ENCODE measurements at regions not wholly inside any gene's neighbourhood (a gene's known extent, or its start where the extent isn't known, plus 50 kb on each side); places are given as distances from the start of the nearest gene placed in this dataset.
A peak's percentile ranks its signal among the peaks of the same experiment; 100 is the strongest.

- no TSS peak for BruUV-seq (replicated peaks)
- Histone ChIP-seq H3K27me3 (ENCODE audit: control insufficient read depth in 2 of 2, insufficient read depth in 2 of 2, low read length in 2 of 2) (no peaks in the 10 kb centered on the region), H3K9ac (replicated peaks; ENCODE audit: extremely low read depth, insufficient read depth, low read length) (peak overlapping the region; percentile 31)
Observed at GRCh38 chr3:16828815-16829214, 55.9 kb upstream of the PLCL2 start.

More at GRCh38 chr3:16828815-16829214, 55.9 kb upstream of the PLCL2 start:
- TF ChIP-seq EZH2 (IDR thresholded peaks at IDR 0.05; ENCODE audit: borderline replicate concordance, low read depth, low read length, severe bottlenecking) (no peak), GATA2 (IDR thresholded peaks at IDR 0.05; ENCODE audit: insufficient read depth, insufficient read length, low read depth, low read length) (no peak), MYC (IDR thresholded peaks at IDR 0.05; ENCODE audit: low read depth, low read length) (no peak), FOS (IDR thresholded peaks at IDR 0.05; ENCODE audit: borderline replicate concordance, insufficient read depth, low read length) (peak; percentile 51), CTCF (IDR thresholded peaks at IDR 0.05; ENCODE audit: extremely low read depth in 1 of 2, insufficient read depth in 1 of 2, low read depth in 1 of 2, low read length in 2 of 2) (peak; percentile 63 to 66), JUN (IDR thresholded peaks at IDR 0.05; ENCODE audit: borderline replicate concordance, insufficient read depth, insufficient read length, low read depth) (peak; percentile 23), POLR2AphosphoS5 (IDR thresholded peaks at IDR 0.05; ENCODE audit: insufficient read depth, low read depth, low read length) (no peak), MAX (IDR thresholded peaks at IDR 0.05; ENCODE audit: insufficient read depth, insufficient read length) (no peak)
- intact Hi-C loops (cut with micrococcal nuclease) (loop anchor here (1.0 to 5.0 kb wide), 7 partner anchors 36 to 584 kb away; partner anchors contain the start of gene PLCL2), dilution Hi-C loops (cut with MboI; ENCODE audit: extremely low pct_ligation_motif_present, low sequenced_read_pairs) (no loop called here)
- peak; percentile 68 for FAIRE-seq
- H2AFZ ChIP-seq (ENCODE audit: low read depth, low read length), result peak overlapping the region; percentile 94
- H3K27ac ChIP-seq (ENCODE audit: insufficient read depth, low read depth, low read length), result peak overlapping the region; percentile 63
- H3K4me3 ChIP-seq (replicated peaks in 1 of 3; ENCODE audit: insufficient read depth in 1 of 3, low read depth in 1 of 3, low read length in 3 of 3), result no peak overlapping the region
- no peaks in the 10 kb centered on the region for H4K20me1 ChIP-seq (replicated peaks; ENCODE audit: control insufficient read depth, extremely low read depth, insufficient read depth, low read length)
- CTCF ChIA-PET, result interaction anchor here (0.6 to 3.2 kb wide), 74 partner anchors 9 to 1013 kb away, joined by 3 to 65 read pairs (median 4); partner anchors contain the start of gene PLCL2
- peaks cover 6% of the 10 kb centered on the region for H3K4me1 ChIP-seq (ENCODE audit: control insufficient read depth, extremely low read depth, insufficient read depth, low read length)
- no peaks in the 10 kb centered on the region for H3K36me3 ChIP-seq (ENCODE audit: control insufficient read depth in 2 of 2, extremely low read depth in 1 of 2, insufficient read depth in 2 of 2, low read length in 2 of 2)
- H3K9me3 ChIP-seq (replicated peaks; ENCODE audit: control insufficient read depth, insufficient read depth, low read length), result no peaks in the 10 kb centered on the region
- peak overlapping the region; percentile 33 for H3K4me2 ChIP-seq (ENCODE audit: insufficient read depth, low read length)
- H3K9me1 ChIP-seq (replicated peaks; ENCODE audit: control insufficient read depth, extremely low read depth, insufficient read depth, low read length), result no peaks in the 10 kb centered on the region
- POLR2A ChIA-PET, result interaction anchor here (0.6 kb wide), 1 partner anchor 40 kb away, joined by 3 read pairs; no protein-coding TSS in a partner anchor
- peak; percentile 80 for DNase-seq (ENCODE audit: low read depth, low spot score)
- no peaks in the 10 kb centered on the region for H3K79me2 ChIP-seq (ENCODE audit: control insufficient read depth, insufficient read depth, low read length)

Measured in endothelial cell of umbilical vein (primary cell).